ENCODE measurements at regions not wholly inside any gene's neighbourhood (a gene's known extent, or its start where the extent isn't known, plus 50 kb on each side); places are given as distances from the start of the nearest gene placed in this dataset.

DNA sequence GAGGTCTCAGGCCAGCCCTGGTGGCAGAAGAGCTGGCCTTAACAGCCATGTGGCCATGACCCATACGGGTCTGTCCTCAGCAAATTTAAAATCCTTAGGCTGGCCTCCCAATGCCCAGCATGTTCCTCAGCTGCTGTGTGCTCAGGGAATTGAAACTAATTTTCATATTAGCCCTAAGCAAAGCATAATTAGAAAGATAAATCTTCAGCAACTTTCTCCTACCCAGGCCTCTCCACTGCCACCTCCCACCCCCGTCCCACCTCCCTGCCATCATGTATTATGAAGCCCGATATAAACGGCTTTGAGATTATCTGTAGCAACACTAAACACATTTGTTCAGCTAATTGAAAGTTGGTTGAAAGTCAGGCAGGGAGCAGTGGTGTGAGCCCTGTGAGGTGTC is 178.8 kb upstream of the NTM start:
- TF ChIP-seq ZSCAN18 (CRISPR knock-in tag; IDR thresholded peaks at IDR 0.05) (no peak), E2F1 (CRISPR knock-in tag; IDR thresholded peaks at IDR 0.05) (no peak), CTCF (IDR thresholded peaks at IDR 0.05) (no peak), ZNF232 (CRISPR knock-in tag; IDR thresholded peaks at IDR 0.05) (no peak), ELF4 (CRISPR knock-in tag; IDR thresholded peaks at IDR 0.05; ENCODE audit: low read depth) (no peak), USF2 (CRISPR knock-in tag; IDR thresholded peaks at IDR 0.05) (no peak), ARID4B (CRISPR knock-in tag; IDR thresholded peaks at IDR 0.05; ENCODE audit: borderline replicate concordance) (no peak), ZNF396 (CRISPR knock-in tag; IDR thresholded peaks at IDR 0.05; ENCODE audit: borderline replicate concordance) (no peak), FOXJ3 (CRISPR knock-in tag; IDR thresholded peaks at IDR 0.05; ENCODE audit: borderline replicate concordance) (no peak), ATF1 (CRISPR knock-in tag; IDR thresholded peaks at IDR 0.05) (no peak), CREM (CRISPR knock-in tag; IDR thresholded peaks at IDR 0.05) (no peak)
